ENCODE measurements at regions not wholly inside any gene's neighbourhood (a gene's known extent, or its start where the extent isn't known, plus 50 kb on each side); places are given as distances from the start of the nearest gene placed in this dataset.

GRCh38 chr5:52638732-52639131, 149.0 kb upstream of the ITGA1 start:
- H3K27me3 Mint-ChIP-seq: peaks cover 4% of the 10 kb centered on the region
- H3K9me3 Mint-ChIP-seq: no peaks in the 10 kb centered on the region
- H3K4me1 Mint-ChIP-seq (ENCODE audit: low read depth): no peaks in the 10 kb centered on the region
- H3K4me3 Mint-ChIP-seq: no peak overlapping the region
- no peak overlapping the region for H3K27ac Mint-ChIP-seq
- no peaks in the 10 kb centered on the region for H3K36me3 Mint-ChIP-seq (ENCODE audit: low read depth)

GRCh38 chr5:52648726-52649125, 139.0 kb upstream of the ITGA1 start:
- Mint-ChIP-seq H3K4me1 (ENCODE audit: low read depth) (no peaks in the 10 kb centered on the region), H3K36me3 (ENCODE audit: low read depth) (no peaks in the 10 kb centered on the region), H3K4me3 (no peak overlapping the region), H3K27ac (no peak overlapping the region), H3K27me3 (no peaks in the 10 kb centered on the region), H3K9me3 (peaks cover 2% of the 10 kb centered on the region)

GRCh38 chr5:52655163-52655562, 132.6 kb upstream of the ITGA1 start:
- Mint-ChIP-seq H3K27me3 (peaks cover 8% of the 10 kb centered on the region), H3K9me3 (no peaks in the 10 kb centered on the region), H3K4me3 (no peak overlapping the region), H3K27ac (no peak overlapping the region), H3K36me3 (ENCODE audit: low read depth) (no peaks in the 10 kb centered on the region), H3K4me1 (ENCODE audit: low read depth) (no peaks in the 10 kb centered on the region)

GRCh38 chr5:52656569-52657246, 131.0 kb upstream of the ITGA1 start:
- Mint-ChIP-seq H3K36me3 (ENCODE audit: low read depth) (no peaks in the 10 kb centered on the region), H3K4me1 (ENCODE audit: low read depth) (no peaks in the 10 kb centered on the region), H3K27me3 (peaks cover 8% of the 10 kb centered on the region), H3K27ac (no peak overlapping the region), H3K4me3 (no peak overlapping the region), H3K9me3 (no peaks in the 10 kb centered on the region)

GRCh38 chr5:52657247-52657645, 130.5 kb upstream of the ITGA1 start:
- Mint-ChIP-seq H3K27me3 (peaks cover 8% of the 10 kb centered on the region), H3K9me3 (no peaks in the 10 kb centered on the region), H3K4me3 (no peak overlapping the region), H3K4me1 (ENCODE audit: low read depth) (no peaks in the 10 kb centered on the region), H3K27ac (no peak overlapping the region), H3K36me3 (ENCODE audit: low read depth) (no peaks in the 10 kb centered on the region)

- H3K36me3 Mint-ChIP-seq (ENCODE audit: low read depth): no peaks in the 10 kb centered on the region
- H3K4me1 Mint-ChIP-seq (ENCODE audit: low read depth): no peaks in the 10 kb centered on the region
- H3K4me3 Mint-ChIP-seq: no peak overlapping the region
- no peak overlapping the region for H3K27ac Mint-ChIP-seq
- peaks cover 8% of the 10 kb centered on the region for H3K27me3 Mint-ChIP-seq
- H3K9me3 Mint-ChIP-seq: no peaks in the 10 kb centered on the region
Measured at GRCh38 chr5:52658246-52658645, 129.5 kb upstream of the ITGA1 start.

GRCh38 chr5:52660621-52661020, 127.1 kb upstream of the ITGA1 start:
- Mint-ChIP-seq H3K9me3 (no peaks in the 10 kb centered on the region), H3K27me3 (peaks cover 1% of the 10 kb centered on the region), H3K27ac (no peak overlapping the region)

GRCh38 chr5:52661903-52662595, 125.7 kb upstream of the ITGA1 start:
- Mint-ChIP-seq H3K4me3 (no peak overlapping the region), H3K4me1 (ENCODE audit: low read depth) (no peaks in the 10 kb centered on the region), H3K36me3 (ENCODE audit: low read depth) (no peaks in the 10 kb centered on the region), H3K9me3 (no peaks in the 10 kb centered on the region), H3K27me3 (no peaks in the 10 kb centered on the region), H3K27ac (no peak overlapping the region)

More at GRCh38 chr5:52660621-52661020, 127.1 kb upstream of the ITGA1 start:
- H3K4me3 Mint-ChIP-seq: no peak overlapping the region
- H3K4me1 Mint-ChIP-seq (ENCODE audit: low read depth): no peaks in the 10 kb centered on the region
- no peaks in the 10 kb centered on the region for H3K36me3 Mint-ChIP-seq (ENCODE audit: low read depth)

- Mint-ChIP-seq H3K27ac (no peak overlapping the region), H3K27me3 (no peaks in the 10 kb centered on the region), H3K4me3 (no peak overlapping the region), H3K36me3 (ENCODE audit: low read depth) (no peaks in the 10 kb centered on the region), H3K9me3 (no peaks in the 10 kb centered on the region), H3K4me1 (ENCODE audit: low read depth) (no peaks in the 10 kb centered on the region)
Measured at GRCh38 chr5:52665559-52665958, 122.2 kb upstream of the ITGA1 start.

- H3K4me1 Mint-ChIP-seq (ENCODE audit: low read depth): no peaks in the 10 kb centered on the region
Measured at GRCh38 chr5:52668139-52668538, 119.6 kb upstream of the ITGA1 start.

GRCh38 chr5:52668544-52669185, 119.1 kb upstream of the ITGA1 start:
- Mint-ChIP-seq H3K4me1 (ENCODE audit: low read depth) (no peaks in the 10 kb centered on the region), H3K36me3 (ENCODE audit: low read depth) (no peaks in the 10 kb centered on the region), H3K4me3 (no peak overlapping the region), H3K9me3 (no peaks in the 10 kb centered on the region), H3K27me3 (no peaks in the 10 kb centered on the region), H3K27ac (no peak overlapping the region)

More at GRCh38 chr5:52668139-52668538, 119.6 kb upstream of the ITGA1 start:
- H3K27me3 Mint-ChIP-seq: no peaks in the 10 kb centered on the region
- no peak overlapping the region for H3K27ac Mint-ChIP-seq
- H3K9me3 Mint-ChIP-seq: no peaks in the 10 kb centered on the region
- H3K36me3 Mint-ChIP-seq (ENCODE audit: low read depth): no peaks in the 10 kb centered on the region
- H3K4me3 Mint-ChIP-seq: no peak overlapping the region

GRCh38 chr5:52672459-52672858, 115.3 kb upstream of the ITGA1 start:
- Mint-ChIP-seq H3K27ac (no peak overlapping the region), H3K4me1 (ENCODE audit: low read depth) (peaks cover 9% of the 10 kb centered on the region), H3K36me3 (ENCODE audit: low read depth) (no peaks in the 10 kb centered on the region), H3K9me3 (peaks cover 4% of the 10 kb centered on the region), H3K27me3 (no peaks in the 10 kb centered on the region), H3K4me3 (no peak overlapping the region)

- Mint-ChIP-seq H3K27me3 (no peaks in the 10 kb centered on the region), H3K4me3 (no peak overlapping the region), H3K4me1 (ENCODE audit: low read depth) (peaks cover 9% of the 10 kb centered on the region), H3K36me3 (ENCODE audit: low read depth) (no peaks in the 10 kb centered on the region), H3K27ac (no peak overlapping the region), H3K9me3 (peaks cover 4% of the 10 kb centered on the region)
Measured at GRCh38 chr5:52673495-52673894, 114.2 kb upstream of the ITGA1 start.

- H3K9me3 Mint-ChIP-seq: peaks cover 9% of the 10 kb centered on the region
- H3K4me1 Mint-ChIP-seq (ENCODE audit: low read depth): peaks cover 9% of the 10 kb centered on the region
- no peaks in the 10 kb centered on the region for H3K36me3 Mint-ChIP-seq (ENCODE audit: low read depth)
- no peaks in the 10 kb centered on the region for H3K27me3 Mint-ChIP-seq
- no peak overlapping the region for H3K4me3 Mint-ChIP-seq
- no peak overlapping the region for H3K27ac Mint-ChIP-seq
Measured at GRCh38 chr5:52674815-52675545, 112.7 kb upstream of the ITGA1 start.

GRCh38 chr5:52682492-52682891, 105.2 kb upstream of the ITGA1 start:
- Mint-ChIP-seq H3K4me1 (ENCODE audit: low read depth) (no peaks in the 10 kb centered on the region), H3K9me3 (peaks cover 7% of the 10 kb centered on the region), H3K27me3 (no peaks in the 10 kb centered on the region), H3K36me3 (ENCODE audit: low read depth) (no peaks in the 10 kb centered on the region), H3K27ac (no peak overlapping the region), H3K4me3 (no peak overlapping the region)
